Testis (tissue), 2 donors: ENCODE measurements at regions not wholly inside any gene's neighbourhood (a gene's known extent, or its start where the extent isn't known, plus 50 kb on each side); places are given as distances from the start of the nearest gene placed in this dataset.
A peak's percentile ranks its signal among the peaks of the same experiment; 100 is the strongest.

Experiments
- DNase-seq: peaks from one replicate; pipeline ENCODE4 v3.0.0-alpha.2; 2019
- H3K27ac ChIP-seq, 2 donors: fragments of 200-600 bp; sonication (generic); one replicate each; pipeline ENCODE4 v1.5.1; 2019
- H3K27me3 ChIP-seq: fragments of 200-600 bp; sonication (generic); one replicate; pipeline ENCODE4 v1.5.1; 2019
- H3K36me3 ChIP-seq: fragments of 200-600 bp; sonication (generic); one replicate; pipeline ENCODE4 v1.5.1; 2017; ENCODE audit warnings: low read depth; ENCODE audit errors: missing control alignments
- H3K4me1 ChIP-seq: fragments of 200-600 bp; sonication (generic); one replicate; pipeline ENCODE4 v1.5.1; 2019
- H3K4me3 ChIP-seq, 2 donors: fragments of 200-600 bp; sonication (generic); one replicate each; pipeline ENCODE4 v1.5.1; 2017 to 2019
- H3K9me3 ChIP-seq: fragments of 200-600 bp; sonication (generic); one replicate; pipeline ENCODE4 v1.5.1; 2017
- CTCF ChIP-seq, 3 experiments: fragments of 450-650 bp in 2 of 3; fragments of 200-600 bp in 1 of 3; sonication (generic) in 1 of 3; IDR thresholded peaks; one replicate each; pipeline ENCODE4 v1.5.1; 2016 to 2019; ENCODE audit warnings: antibody characterized with exemption in 3 of 3, mild to moderate bottlenecking in 2 of 3, moderate library complexity in 1 of 3
- POLR2A ChIP-seq: fragments of 450-650 bp; IDR thresholded peaks from one replicate; pipeline ENCODE4 v1.6.1; 2017; ENCODE audit warnings: antibody characterized with exemption, mild to moderate bottlenecking, moderate library complexity
- WGBS, 2 donors: methylation state at CpG; one replicate each; pipeline ENCODE4 v1.1.5; 2018; 5-methylcytosine and 5-hydroxymethylcytosine counted together
- intact Hi-C: fragments of 100-400 bp; cut with DNase I; formaldehyde crosslinking; loops from one replicate; pipeline ENCODE4 v1.15.1; 2023; ENCODE audit warnings: low total_unique reads

GRCh38 chr2:224180810-224181209 is 141.7 kb upstream of the SERPINE2 start:
- Histone ChIP-seq H3K9me3 (no peaks in the 10 kb centered on the region), H3K27ac (no peak overlapping the region), H3K36me3 (no peaks in the 10 kb centered on the region), H3K4me3 (no peak overlapping the region), H3K4me1 (no peaks in the 10 kb centered on the region), H3K27me3 (no peaks in the 10 kb centered on the region)
- no peak for DNase-seq
- intact Hi-C loops: no loop called here
- WGBS, 2 donors: 67 to 88% methylated on average over 4 of the region's 4 CpGs
- TF ChIP-seq POLR2A (no peak), CTCF (IDR thresholded peaks at IDR 0.05) (no peak)

GRCh38 chr2:224178056-224178455 is 139.0 kb upstream of the SERPINE2 start:
- H3K27me3 ChIP-seq: no peaks in the 10 kb centered on the region
- TF ChIP-seq CTCF (IDR thresholded peaks at IDR 0.05) (no peak), POLR2A (no peak)
- intact Hi-C loops: no loop called here
- 35% methylated on average over 4 of the region's 4 CpGs for WGBS, 2 donors
- no peak overlapping the region for H3K27ac ChIP-seq
- H3K4me3 ChIP-seq: no peak overlapping the region
- no peaks in the 10 kb centered on the region for H3K9me3 ChIP-seq
- no peak for DNase-seq
- H3K4me1 ChIP-seq: no peaks in the 10 kb centered on the region
- H3K36me3 ChIP-seq: no peaks in the 10 kb centered on the region

- Histone ChIP-seq H3K27me3 (no peaks in the 10 kb centered on the region), H3K4me1 (no peaks in the 10 kb centered on the region), H3K4me3 (peak overlapping the region in 1 of 2 donors; percentile 12), H3K9me3 (no peaks in the 10 kb centered on the region), H3K27ac (no peak overlapping the region), H3K36me3 (no peaks in the 10 kb centered on the region)
- DNase-seq: no peak
- intact Hi-C loops: no loop called here
- WGBS, 2 donors: 67 to 69% methylated on average over 2 of the region's 2 CpGs
- no peak for TF ChIP-seq POLR2A
- TF ChIP-seq CTCF (IDR thresholded peaks at IDR 0.05): no peak
These were observed 136.5 kb upstream of the SERPINE2 start for GRCh38 chr2:224175538-224175937.

GRCh38 chr2:224174990-224175389 is 135.9 kb upstream of the SERPINE2 start:
- Histone ChIP-seq H3K27ac (no peak overlapping the region), H3K27me3 (no peaks in the 10 kb centered on the region), H3K4me1 (no peaks in the 10 kb centered on the region), H3K9me3 (no peaks in the 10 kb centered on the region), H3K36me3 (no peaks in the 10 kb centered on the region), H3K4me3 (peak overlapping the region in 1 of 2 donors; percentile 12)
- intact Hi-C loops: no loop called here
- WGBS, 2 donors: 69% methylated on average over 5 of the region's 5 CpGs
- peak; percentile 66 for DNase-seq
- TF ChIP-seq CTCF (IDR thresholded peaks at IDR 0.05): no peak
- no peak for TF ChIP-seq POLR2A

GRCh38 chr2:224174521-224174920 is 135.4 kb upstream of the SERPINE2 start:
- H3K4me1 ChIP-seq: no peaks in the 10 kb centered on the region
- H3K27me3 ChIP-seq: no peaks in the 10 kb centered on the region
- H3K9me3 ChIP-seq: no peaks in the 10 kb centered on the region
- H3K4me3 ChIP-seq: peak overlapping the region in 1 of 2 donors; percentile 12
- TF ChIP-seq POLR2A (no peak), CTCF (IDR thresholded peaks at IDR 0.05) (no peak)
- intact Hi-C loops: no loop called here
- WGBS, 2 donors: 56 to 62% methylated on average over 1 of the region's 1 CpG
- H3K27ac ChIP-seq: no peak overlapping the region
- H3K36me3 ChIP-seq: no peaks in the 10 kb centered on the region
- DNase-seq: no peak
